GM10266 (cell line): ENCODE measurements at regions not wholly inside any gene's neighbourhood (a gene's known extent, or its start where the extent isn't known, plus 50 kb on each side); places are given as distances from the start of the nearest gene placed in this dataset.

Experiments
- DNase-seq: peaks from one replicate; pipeline ENCODE4 v3.0.0; 2012; ENCODE audit errors: extremely low spot score
- CTCF ChIP-seq: IDR thresholded peaks from 2 replicates; pipeline ENCODE4 v1.5.1; 2012; ENCODE audit warnings: mild to moderate bottlenecking, low read depth; ENCODE audit not compliant: control insufficient read depth, insufficient read depth; ENCODE audit errors: missing control alignments

- no peak for DNase-seq
- no peak for TF ChIP-seq CTCF
Observed at GRCh38 chr5:163244445-163244987, 192.9 kb upstream of the CCNG1 start.

- no peak for DNase-seq
- no peak for TF ChIP-seq CTCF
Observed at GRCh38 chr5:163245584-163245983, 191.8 kb upstream of the CCNG1 start.

- DNase-seq, result no peak
- no peak for TF ChIP-seq CTCF
Observed at GRCh38 chr5:163248333-163248732, 189.1 kb upstream of the CCNG1 start.

GRCh38 chr5:163248871-163249270 is 188.5 kb upstream of the CCNG1 start:
- DNase-seq, result no peak
- TF ChIP-seq CTCF, result no peak

- no peak for DNase-seq
- no peak for TF ChIP-seq CTCF
Observed at GRCh38 chr5:163252950-163253349, 184.4 kb upstream of the CCNG1 start.

GRCh38 chr5:163259495-163259894 is 177.9 kb upstream of the CCNG1 start:
- TF ChIP-seq CTCF, result no peak
- DNase-seq, result no peak

- TF ChIP-seq CTCF, result no peak
- DNase-seq, result no peak
Observed at GRCh38 chr5:163260471-163260870, 176.9 kb upstream of the CCNG1 start.
